ENCODE measurements at regions not wholly inside any gene's neighbourhood (a gene's known extent, or its start where the extent isn't known, plus 50 kb on each side); places are given as distances from the start of the nearest gene placed in this dataset.

- peaks cover 2% of the 10 kb centered on the region for H3K36me3 Mint-ChIP-seq
- no peak overlapping the region for H3K27ac Mint-ChIP-seq
- H3K4me1 Mint-ChIP-seq (ENCODE audit: low read depth) = no peaks in the 10 kb centered on the region
- H3K9me3 Mint-ChIP-seq (ENCODE audit: low read depth) = no peaks in the 10 kb centered on the region
- no peak overlapping the region for H3K4me3 Mint-ChIP-seq
- H3K27me3 Mint-ChIP-seq = no peaks in the 10 kb centered on the region
These were observed 66.1 kb downstream of the LEPR start for GRCh38 chr1:65486613-65487012.

- Mint-ChIP-seq H3K36me3 (peaks cover 6% of the 10 kb centered on the region), H3K27me3 (no peaks in the 10 kb centered on the region), H3K4me3 (no peak overlapping the region), H3K9me3 (ENCODE audit: low read depth) (no peaks in the 10 kb centered on the region), H3K4me1 (ENCODE audit: low read depth) (no peaks in the 10 kb centered on the region), H3K27ac (no peak overlapping the region)
These were observed 69.0 kb downstream of the LEPR start for GRCh38 chr1:65489481-65489880.

DNA sequence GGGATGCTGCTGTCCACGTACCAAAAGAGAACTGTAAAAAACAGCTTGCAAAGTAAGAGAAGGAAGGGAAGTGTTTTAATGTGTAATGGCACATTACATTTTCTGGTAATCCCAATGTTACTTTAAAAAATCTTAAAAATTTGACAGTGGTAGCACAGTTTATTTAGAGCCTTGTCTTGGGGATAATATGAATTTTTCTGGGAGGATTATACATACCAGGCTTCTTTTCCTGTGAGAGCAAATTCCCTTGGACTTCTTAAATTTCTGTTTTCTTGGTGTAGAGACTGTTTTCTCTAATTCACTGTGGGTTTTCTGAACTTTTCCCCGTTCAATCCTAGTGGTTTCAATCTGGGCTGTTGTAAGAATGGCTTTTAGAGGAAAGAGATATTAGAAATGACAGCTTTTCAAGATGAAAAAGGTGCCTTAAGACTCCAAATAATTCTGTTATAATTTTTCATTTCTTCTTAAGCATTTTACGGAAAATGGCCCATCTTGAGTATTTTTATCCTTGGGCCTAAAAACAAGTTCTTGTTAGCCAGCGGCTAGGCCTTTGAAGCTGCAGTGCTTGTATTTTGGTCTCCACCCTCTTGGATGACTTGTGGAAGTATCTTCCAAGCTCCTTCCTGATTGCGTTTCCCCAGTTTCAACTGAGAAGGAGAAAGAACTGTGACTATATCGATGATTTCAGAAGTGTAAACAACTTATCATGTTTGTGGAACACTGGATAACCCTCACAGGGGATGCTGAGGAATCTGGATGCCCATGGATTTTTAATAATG is 70.0 kb downstream of the LEPR start:
- no peaks in the 10 kb centered on the region for H3K4me1 Mint-ChIP-seq (ENCODE audit: low read depth)
- H3K9me3 Mint-ChIP-seq (ENCODE audit: low read depth) = no peaks in the 10 kb centered on the region
- peaks cover 6% of the 10 kb centered on the region for H3K36me3 Mint-ChIP-seq
- no peak overlapping the region for H3K4me3 Mint-ChIP-seq
- no peak overlapping the region for H3K27ac Mint-ChIP-seq
- no peaks in the 10 kb centered on the region for H3K27me3 Mint-ChIP-seq

- H3K27ac Mint-ChIP-seq = no peak overlapping the region
These were observed 71.0 kb downstream of the LEPR start for GRCh38 chr1:65491472-65491871.

GRCh38 chr1:65493802-65494201 is 73.3 kb downstream of the LEPR start:
- Mint-ChIP-seq H3K4me3 (no peak overlapping the region), H3K36me3 (peaks cover 6% of the 10 kb centered on the region), H3K9me3 (ENCODE audit: low read depth) (no peaks in the 10 kb centered on the region), H3K27ac (no peak overlapping the region), H3K27me3 (peaks cover 3% of the 10 kb centered on the region), H3K4me1 (ENCODE audit: low read depth) (no peaks in the 10 kb centered on the region)

More at GRCh38 chr1:65491472-65491871, 71.0 kb downstream of the LEPR start:
- Mint-ChIP-seq H3K9me3 (ENCODE audit: low read depth) (no peaks in the 10 kb centered on the region), H3K4me3 (no peak overlapping the region), H3K27me3 (peaks cover 3% of the 10 kb centered on the region), H3K4me1 (ENCODE audit: low read depth) (no peaks in the 10 kb centered on the region), H3K36me3 (peaks cover 6% of the 10 kb centered on the region)

DNA sequence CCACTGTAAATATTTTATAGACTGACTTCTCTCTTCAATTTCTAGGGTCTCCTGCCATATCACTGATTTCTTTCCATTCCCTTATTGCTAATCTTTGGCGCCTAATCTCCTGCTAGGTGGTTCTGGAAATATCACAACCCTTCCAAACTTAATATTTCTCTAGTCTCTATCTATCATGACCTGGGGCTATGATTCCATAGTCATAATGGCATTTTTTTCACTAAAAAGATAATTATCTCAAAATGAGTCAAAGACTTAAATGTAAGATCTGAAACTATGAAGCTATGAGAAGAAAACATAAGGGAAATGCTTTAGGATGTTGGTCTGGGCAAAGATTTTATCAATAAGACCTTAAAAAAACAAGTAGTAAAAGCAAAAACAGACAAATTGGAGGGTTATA is 74.2 kb downstream of the LEPR start:
- H3K27ac Mint-ChIP-seq = no peak overlapping the region
- H3K9me3 Mint-ChIP-seq (ENCODE audit: low read depth) = no peaks in the 10 kb centered on the region
- no peak overlapping the region for H3K4me3 Mint-ChIP-seq
- peaks cover 3% of the 10 kb centered on the region for H3K27me3 Mint-ChIP-seq
- peaks cover 4% of the 10 kb centered on the region for H3K36me3 Mint-ChIP-seq
- no peaks in the 10 kb centered on the region for H3K4me1 Mint-ChIP-seq (ENCODE audit: low read depth)

GRCh38 chr1:65495137-65495536 is 74.7 kb downstream of the LEPR start:
- H3K4me3 Mint-ChIP-seq = no peak overlapping the region
- H3K9me3 Mint-ChIP-seq (ENCODE audit: low read depth) = no peaks in the 10 kb centered on the region
- H3K27me3 Mint-ChIP-seq = peaks cover 3% of the 10 kb centered on the region
- peaks cover 4% of the 10 kb centered on the region for H3K36me3 Mint-ChIP-seq
- no peaks in the 10 kb centered on the region for H3K4me1 Mint-ChIP-seq (ENCODE audit: low read depth)
- no peak overlapping the region for H3K27ac Mint-ChIP-seq

DNA sequence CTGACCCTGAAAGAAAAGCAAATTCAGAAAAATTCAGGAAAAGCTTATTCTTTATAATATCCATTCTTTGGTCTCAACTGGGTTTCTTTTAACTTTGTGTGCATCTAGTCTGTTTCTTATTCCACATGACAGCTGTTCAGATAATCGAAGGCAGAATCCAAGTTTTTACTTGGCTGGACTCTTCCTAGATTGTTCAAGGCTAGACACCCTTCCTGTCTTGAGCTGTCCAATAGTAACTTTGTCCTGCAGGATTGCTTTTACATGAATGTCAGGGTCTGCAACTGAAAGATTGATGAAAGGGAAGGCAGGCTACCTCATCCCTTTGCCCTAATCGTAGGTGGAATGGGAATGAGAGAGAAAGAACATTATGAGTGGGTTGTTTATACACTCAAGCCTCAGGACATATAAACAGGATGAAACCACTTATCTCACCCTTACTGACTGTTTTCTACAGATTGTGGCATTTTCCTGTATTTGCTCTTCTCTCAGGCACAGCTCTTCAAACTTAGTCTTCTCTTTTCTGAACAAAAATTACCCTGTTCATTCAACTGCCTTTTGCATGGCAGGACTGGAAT is 76.9 kb downstream of the LEPR start:
- Mint-ChIP-seq H3K9me3 (ENCODE audit: low read depth) (no peaks in the 10 kb centered on the region), H3K4me3 (no peak overlapping the region), H3K36me3 (peaks cover 4% of the 10 kb centered on the region), H3K4me1 (ENCODE audit: low read depth) (no peaks in the 10 kb centered on the region), H3K27me3 (peaks cover 3% of the 10 kb centered on the region), H3K27ac (no peak overlapping the region)

GRCh38 chr1:65503427-65503826 is 83.0 kb downstream of the LEPR start:
- Mint-ChIP-seq H3K4me3 (no peak overlapping the region), H3K4me1 (ENCODE audit: low read depth) (no peaks in the 10 kb centered on the region), H3K36me3 (no peaks in the 10 kb centered on the region), H3K9me3 (ENCODE audit: low read depth) (no peaks in the 10 kb centered on the region), H3K27ac (no peak overlapping the region), H3K27me3 (no peaks in the 10 kb centered on the region)

- no peak overlapping the region for H3K4me3 Mint-ChIP-seq
- H3K27me3 Mint-ChIP-seq = no peaks in the 10 kb centered on the region
- H3K36me3 Mint-ChIP-seq = no peaks in the 10 kb centered on the region
- no peaks in the 10 kb centered on the region for H3K9me3 Mint-ChIP-seq (ENCODE audit: low read depth)
- no peak overlapping the region for H3K27ac Mint-ChIP-seq
- no peaks in the 10 kb centered on the region for H3K4me1 Mint-ChIP-seq (ENCODE audit: low read depth)
These were observed 83.8 kb downstream of the LEPR start for GRCh38 chr1:65504263-65504662.

- no peaks in the 10 kb centered on the region for H3K4me1 Mint-ChIP-seq (ENCODE audit: low read depth)
- no peaks in the 10 kb centered on the region for H3K9me3 Mint-ChIP-seq (ENCODE audit: low read depth)
- no peak overlapping the region for H3K27ac Mint-ChIP-seq
- H3K36me3 Mint-ChIP-seq = no peaks in the 10 kb centered on the region
- H3K4me3 Mint-ChIP-seq = no peak overlapping the region
- no peaks in the 10 kb centered on the region for H3K27me3 Mint-ChIP-seq
These were observed 85.3 kb downstream of the LEPR start for GRCh38 chr1:65505547-65506300.

- H3K9me3 Mint-ChIP-seq (ENCODE audit: low read depth) = no peaks in the 10 kb centered on the region
- no peak overlapping the region for H3K27ac Mint-ChIP-seq
- no peaks in the 10 kb centered on the region for H3K27me3 Mint-ChIP-seq
- H3K4me3 Mint-ChIP-seq = no peak overlapping the region
- no peaks in the 10 kb centered on the region for H3K4me1 Mint-ChIP-seq (ENCODE audit: low read depth)
- peaks cover 2% of the 10 kb centered on the region for H3K36me3 Mint-ChIP-seq
These were observed 87.6 kb downstream of the LEPR start for GRCh38 chr1:65508051-65508450.

- no peaks in the 10 kb centered on the region for H3K9me3 Mint-ChIP-seq (ENCODE audit: low read depth)
- H3K4me1 Mint-ChIP-seq (ENCODE audit: low read depth) = no peaks in the 10 kb centered on the region
- no peak overlapping the region for H3K27ac Mint-ChIP-seq
- H3K27me3 Mint-ChIP-seq = no peaks in the 10 kb centered on the region
- H3K4me3 Mint-ChIP-seq = no peak overlapping the region
- H3K36me3 Mint-ChIP-seq = peaks cover 2% of the 10 kb centered on the region
These were observed 89.6 kb downstream of the LEPR start for GRCh38 chr1:65509912-65510680.

DNA sequence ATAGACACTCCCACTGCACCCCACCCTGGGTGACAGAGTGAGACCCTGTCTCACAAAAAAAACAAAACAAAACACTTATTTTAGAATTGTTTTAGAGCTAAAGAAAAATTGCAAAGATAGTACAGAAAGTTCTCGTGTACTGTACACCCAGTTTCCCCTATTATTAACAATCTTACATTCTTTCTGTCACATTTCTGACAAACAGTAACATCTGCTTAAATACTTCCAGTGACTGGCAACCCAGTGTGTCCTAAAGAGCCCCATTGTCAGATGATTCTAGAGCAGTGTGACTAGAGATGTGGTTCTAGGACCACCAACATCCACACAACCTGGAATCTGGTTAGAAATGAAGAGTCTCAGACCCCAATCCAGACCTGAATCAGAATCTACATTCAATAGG is 90.5 kb downstream of the LEPR start:
- no peak overlapping the region for H3K27ac Mint-ChIP-seq
- peaks cover 2% of the 10 kb centered on the region for H3K36me3 Mint-ChIP-seq
- H3K4me1 Mint-ChIP-seq (ENCODE audit: low read depth) = no peaks in the 10 kb centered on the region
- H3K27me3 Mint-ChIP-seq = no peaks in the 10 kb centered on the region
- H3K9me3 Mint-ChIP-seq (ENCODE audit: low read depth) = no peaks in the 10 kb centered on the region
- no peak overlapping the region for H3K4me3 Mint-ChIP-seq

- Mint-ChIP-seq H3K36me3 (peaks cover 3% of the 10 kb centered on the region), H3K9me3 (ENCODE audit: low read depth) (no peaks in the 10 kb centered on the region), H3K4me1 (ENCODE audit: low read depth) (no peaks in the 10 kb centered on the region), H3K4me3 (no peak overlapping the region), H3K27ac (no peak overlapping the region), H3K27me3 (no peaks in the 10 kb centered on the region)
These were observed 91.9 kb downstream of the LEPR start for GRCh38 chr1:65512383-65512782.

Measured in activated naive CD8-positive, alpha-beta T cell (primary cell).